ENCODE measurements at regions not wholly inside any gene's neighbourhood (a gene's known extent, or its start where the extent isn't known, plus 50 kb on each side); places are given as distances from the start of the nearest gene placed in this dataset.

DNA sequence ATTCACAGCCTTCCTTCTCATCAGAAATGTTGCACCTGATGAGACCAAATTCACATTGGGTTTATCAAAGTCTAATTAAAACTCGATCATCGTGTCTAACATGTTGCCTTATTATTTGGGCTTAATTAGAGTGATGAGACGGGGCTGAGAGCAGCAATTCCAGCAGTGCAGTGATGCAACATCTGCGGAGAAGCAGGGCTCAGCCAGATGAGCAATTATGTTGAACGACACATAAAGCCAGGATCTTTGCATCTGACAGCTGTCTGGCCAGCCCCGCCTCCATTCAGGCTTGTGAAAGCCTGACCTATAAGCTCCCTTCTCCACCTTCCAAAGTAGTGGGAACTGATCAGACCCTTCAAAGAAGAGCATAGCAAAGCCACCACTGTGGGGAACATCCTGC, 109.8 kb downstream of the C1orf94 start:
- Histone ChIP-seq H3K27ac (no peak overlapping the region), H3K4me3 (no peak overlapping the region), H3K9me3 (no peaks in the 10 kb centered on the region), H3K4me2 (no peak overlapping the region), H3K4me1 (no peaks in the 10 kb centered on the region)
- TF ChIP-seq HEYL (CRISPR knock-in tag; IDR thresholded peaks at IDR 0.05): no peak
- TF ChIP-seq, protein P1, sequence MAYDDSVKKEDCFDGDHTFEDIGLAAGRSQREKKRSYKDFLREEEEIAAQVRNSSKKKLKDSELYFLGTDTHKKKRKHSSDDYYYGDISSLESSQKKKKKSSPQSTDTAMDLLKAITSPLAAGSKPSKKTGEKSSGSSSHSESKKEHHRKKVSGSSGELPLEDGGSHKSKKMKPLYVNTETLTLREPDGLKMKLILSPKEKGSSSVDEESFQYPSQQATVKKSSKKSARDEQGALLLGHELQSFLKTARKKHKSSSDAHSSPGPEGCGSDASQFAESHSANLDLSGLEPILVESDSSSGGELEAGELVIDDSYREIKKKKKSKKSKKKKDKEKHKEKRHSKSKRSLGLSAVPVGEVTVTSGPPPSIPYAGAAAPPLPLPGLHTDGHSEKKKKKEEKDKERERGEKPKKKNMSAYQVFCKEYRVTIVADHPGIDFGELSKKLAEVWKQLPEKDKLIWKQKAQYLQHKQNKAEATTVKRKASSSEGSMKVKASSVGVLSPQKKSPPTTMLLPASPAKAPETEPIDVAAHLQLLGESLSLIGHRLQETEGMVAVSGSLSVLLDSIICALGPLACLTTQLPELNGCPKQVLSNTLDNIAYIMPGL (CRISPR knock-in tag; IDR thresholded peaks at IDR 0.05; ENCODE audit: borderline replicate concordance): no peak
- TF ChIP-seq MYC (IDR thresholded peaks at IDR 0.05; ENCODE audit: borderline replicate concordance, low read length): no peak
- no peak for TF ChIP-seq FOSL2 (IDR thresholded peaks at IDR 0.05)
- no peak for TF ChIP-seq FOSL2 (CRISPR knock-in tag; IDR thresholded peaks at IDR 0.05)
- TF ChIP-seq RFX5 (IDR thresholded peaks at IDR 0.05): no peak
- no peak for TF ChIP-seq POLR2AphosphoS2 (conservative IDR thresholded peaks at IDR 0.05; ENCODE audit: low read length)
- TF ChIP-seq, protein P2, sequence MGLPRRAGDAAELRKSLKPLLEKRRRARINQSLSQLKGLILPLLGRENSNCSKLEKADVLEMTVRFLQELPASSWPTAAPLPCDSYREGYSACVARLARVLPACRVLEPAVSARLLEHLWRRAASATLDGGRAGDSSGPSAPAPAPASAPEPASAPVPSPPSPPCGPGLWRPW (IDR thresholded peaks at IDR 0.05): no peak
- no peak for TF ChIP-seq EHF (CRISPR knock-in tag; IDR thresholded peaks at IDR 0.05)
- no peak for TF ChIP-seq HOXA7 (CRISPR knock-in tag; IDR thresholded peaks at IDR 0.05)
- TF ChIP-seq CHD2 (IDR thresholded peaks at IDR 0.05; ENCODE audit: low read length, partially characterized antibody): no peak
- no peak for TF ChIP-seq SMC3 (IDR thresholded peaks at IDR 0.05)
- no peak for TF ChIP-seq HDAC2 (IDR thresholded peaks at IDR 0.05)
- TF ChIP-seq KDM5A (IDR thresholded peaks at IDR 0.05): no peak
- no peak for TF ChIP-seq ZC3H11A (IDR thresholded peaks at IDR 0.05)
- no peak for TF ChIP-seq TP53 (CRISPR knock-in tag; IDR thresholded peaks at IDR 0.05)
- TF ChIP-seq RCOR1 (IDR thresholded peaks at IDR 0.05; ENCODE audit: low read depth, low read length): no peak
- no peak for TF ChIP-seq POLR2A (IDR thresholded peaks at IDR 0.05; ENCODE audit: low read length)
- DNase-seq (ENCODE audit: low read depth in 1 of 2, low spot score in 1 of 2): no peak
- CTCF ChIA-PET: no interaction called here
- FAIRE-seq: no peak
- WGBS (ENCODE audit: missing lambda C conversion rate): 4% methylated on average over 5 of the region's 6 CpGs
- ATAC-seq: no peak
- POLR2A ChIA-PET: no interaction called here

DNA sequence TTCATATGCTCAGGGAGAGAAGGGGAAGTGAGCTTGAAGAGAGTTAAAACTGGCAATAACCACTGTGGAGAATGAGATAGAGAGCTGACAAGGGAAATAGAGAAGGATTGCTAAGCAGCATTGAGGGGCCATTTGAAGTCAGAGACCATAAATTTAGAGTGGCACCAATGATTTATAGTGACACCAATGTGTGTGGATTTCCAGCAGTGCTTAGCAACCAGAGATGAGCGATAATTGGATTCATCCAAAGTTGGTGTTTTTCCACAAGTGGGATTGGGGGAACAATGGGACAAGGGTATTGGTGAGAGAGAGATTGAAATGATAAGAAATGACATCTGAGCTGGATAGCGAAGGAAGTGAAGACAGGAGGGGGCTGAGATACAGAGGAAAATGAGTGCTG, 114.1 kb downstream of the C1orf94 start:
- no peak for ATAC-seq
- Histone ChIP-seq H3K4me1 (no peaks in the 10 kb centered on the region), H3K27ac (no peak overlapping the region), H3K9me3 (no peaks in the 10 kb centered on the region), H3K4me2 (no peak overlapping the region), H3K4me3 (no peak overlapping the region)
- no peak for FAIRE-seq
- TF ChIP-seq POLR2AphosphoS2 (conservative IDR thresholded peaks at IDR 0.05; ENCODE audit: low read length) (no peak), TP53 (CRISPR knock-in tag; IDR thresholded peaks at IDR 0.05) (no peak), HOXA7 (CRISPR knock-in tag; IDR thresholded peaks at IDR 0.05) (no peak), ZFP36 (IDR thresholded peaks at IDR 0.05; ENCODE audit: borderline replicate concordance, partially characterized antibody) (no peak), RARB (CRISPR knock-in tag; IDR thresholded peaks at IDR 0.05) (no peak)
- TF ChIP-seq, protein P3, sequence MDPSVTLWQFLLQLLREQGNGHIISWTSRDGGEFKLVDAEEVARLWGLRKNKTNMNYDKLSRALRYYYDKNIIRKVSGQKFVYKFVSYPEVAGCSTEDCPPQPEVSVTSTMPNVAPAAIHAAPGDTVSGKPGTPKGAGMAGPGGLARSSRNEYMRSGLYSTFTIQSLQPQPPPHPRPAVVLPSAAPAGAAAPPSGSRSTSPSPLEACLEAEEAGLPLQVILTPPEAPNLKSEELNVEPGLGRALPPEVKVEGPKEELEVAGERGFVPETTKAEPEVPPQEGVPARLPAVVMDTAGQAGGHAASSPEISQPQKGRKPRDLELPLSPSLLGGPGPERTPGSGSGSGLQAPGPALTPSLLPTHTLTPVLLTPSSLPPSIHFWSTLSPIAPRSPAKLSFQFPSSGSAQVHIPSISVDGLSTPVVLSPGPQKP (IDR thresholded peaks at IDR 0.05; ENCODE audit: low read depth, low read length): no peak
- TF ChIP-seq, protein P4, sequence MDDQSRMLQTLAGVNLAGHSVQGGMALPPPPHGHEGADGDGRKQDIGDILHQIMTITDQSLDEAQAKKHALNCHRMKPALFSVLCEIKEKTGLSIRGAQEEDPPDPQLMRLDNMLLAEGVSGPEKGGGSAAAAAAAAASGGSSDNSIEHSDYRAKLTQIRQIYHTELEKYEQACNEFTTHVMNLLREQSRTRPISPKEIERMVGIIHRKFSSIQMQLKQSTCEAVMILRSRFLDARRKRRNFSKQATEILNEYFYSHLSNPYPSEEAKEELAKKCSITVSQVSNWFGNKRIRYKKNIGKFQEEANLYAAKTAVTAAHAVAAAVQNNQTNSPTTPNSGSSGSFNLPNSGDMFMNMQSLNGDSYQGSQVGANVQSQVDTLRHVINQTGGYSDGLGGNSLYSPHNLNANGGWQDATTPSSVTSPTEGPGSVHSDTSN (IDR thresholded peaks at IDR 0.05): no peak
- CTCF ChIA-PET: no interaction called here
- POLR2A ChIA-PET: no interaction called here
- WGBS (ENCODE audit: missing lambda C conversion rate): 0% methylated on average over 2 of the region's 2 CpGs
- no peak for DNase-seq (ENCODE audit: low read depth in 1 of 2, low spot score in 1 of 2)

DNA sequence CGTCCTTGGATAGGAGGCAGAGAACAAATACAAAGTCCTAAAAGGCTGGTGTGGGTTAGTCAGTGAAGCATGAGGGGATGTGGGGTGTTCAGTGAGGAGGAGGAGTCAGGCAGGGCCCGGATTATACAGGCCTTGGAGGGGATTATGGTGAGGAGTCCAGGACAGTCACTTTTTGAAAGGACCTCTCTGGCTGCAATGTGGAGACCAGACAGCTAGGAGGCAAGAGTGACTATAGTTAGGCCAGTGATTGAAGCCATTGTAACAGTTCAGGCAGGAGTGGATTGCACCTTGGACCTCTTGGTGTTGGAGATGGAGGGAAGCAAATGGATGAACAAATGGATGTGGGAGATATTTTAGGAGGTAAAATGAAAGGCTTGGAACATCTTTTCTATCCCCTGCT, 115.8 kb downstream of the C1orf94 start:
- no peak overlapping the region for H3K4me3 ChIP-seq
- FAIRE-seq (no peak), ATAC-seq (no peak), DNase-seq (ENCODE audit: low read depth in 1 of 2, low spot score in 1 of 2) (no peak)
- H3K4me2 ChIP-seq: no peak overlapping the region
- TF ChIP-seq HEYL (CRISPR knock-in tag; IDR thresholded peaks at IDR 0.05): no peak
- TF ChIP-seq CHD4 (IDR thresholded peaks at IDR 0.05; ENCODE audit: borderline replicate concordance): no peak
- no peak for TF ChIP-seq MYC (IDR thresholded peaks at IDR 0.05; ENCODE audit: borderline replicate concordance, low read length)
- TF ChIP-seq FOSL2 (IDR thresholded peaks at IDR 0.05): no peak
- no peak for TF ChIP-seq FOSL2 (CRISPR knock-in tag; IDR thresholded peaks at IDR 0.05)
- TF ChIP-seq EHF (CRISPR knock-in tag; IDR thresholded peaks at IDR 0.05): no peak
- TF ChIP-seq SREBF2 (IDR thresholded peaks at IDR 0.05): no peak
- no peak for TF ChIP-seq KDM5A (IDR thresholded peaks at IDR 0.05)
- TF ChIP-seq MAFK (IDR thresholded peaks at IDR 0.05; ENCODE audit: partially characterized antibody): no peak
- no peak for TF ChIP-seq SMC3 (IDR thresholded peaks at IDR 0.05)
- TF ChIP-seq NR3C1 (IDR thresholded peaks at IDR 0.05): no peak
- TF ChIP-seq, protein P1 (CRISPR knock-in tag; IDR thresholded peaks at IDR 0.05; ENCODE audit: borderline replicate concordance): no peak
- H3K9me3 ChIP-seq: no peaks in the 10 kb centered on the region
- CTCF ChIA-PET: no interaction called here
- H3K4me1 ChIP-seq: no peaks in the 10 kb centered on the region
- POLR2A ChIA-PET: no interaction called here
- H3K27ac ChIP-seq: no peak overlapping the region
- 0% methylated on average over 2 of the region's 2 CpGs for WGBS (ENCODE audit: missing lambda C conversion rate)
